ENCODE measurements at regions not wholly inside any gene's neighbourhood (a gene's known extent, or its start where the extent isn't known, plus 50 kb on each side); places are given as distances from the start of the nearest gene placed in this dataset.

DNA sequence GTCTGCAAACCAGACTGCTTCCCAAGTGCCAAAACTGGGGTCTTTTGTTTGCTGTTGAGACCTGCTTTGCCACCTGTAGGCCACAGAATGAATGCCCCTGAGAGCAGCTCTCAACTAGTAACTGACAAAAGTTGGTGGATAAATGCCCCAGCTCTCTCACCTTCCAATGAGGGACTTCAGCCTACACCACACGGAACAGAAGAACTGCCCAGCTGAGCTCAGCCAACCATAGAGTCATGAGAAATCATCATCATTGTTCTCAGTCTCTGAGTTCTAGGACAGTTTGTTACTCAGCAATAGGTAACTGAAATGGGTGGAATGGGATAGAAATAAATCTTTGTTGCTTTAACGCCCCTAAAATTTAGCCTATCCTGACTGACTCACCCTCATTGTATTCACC is 59.1 kb upstream of the MRI1 start:
- TF ChIP-seq CTCF (IDR thresholded peaks at IDR 0.05; ENCODE audit: borderline replicate concordance, extremely low read depth, low read length, poor library complexity, severe bottlenecking) (no peak), EZH2 (IDR thresholded peaks at IDR 0.05; ENCODE audit: borderline replicate concordance, low read depth, low read length, severe bottlenecking) (no peak)
